NCI-H146 treated with DMSO at 0.1 percent for 48 hours (cell line): ENCODE measurements at regions not wholly inside any gene's neighbourhood (a gene's known extent, or its start where the extent isn't known, plus 50 kb on each side); places are given as distances from the start of the nearest gene placed in this dataset.
"Not testable (repeated sequence)": the region's sequence is repeated elsewhere in the genome, so short reads cannot be mapped to it uniquely, and the experiment has no call there.

Experiments
- DNase-seq: peaks from one replicate; lab custom pipeline; 2025; ENCODE audit not compliant: unreplicated experiment; lab: John Stamatoyannopoulos, UW

- DNase-seq: no peak
Measured at GRCh38 chr16:87012954-87013938, 303.9 kb downstream of the C16orf95 start.

- DNase-seq: no peak
Measured at GRCh38 chr16:87014112-87014511, 303.1 kb downstream of the C16orf95 start.

GRCh38 chr16:87015021-87015420, 302.2 kb downstream of the C16orf95 start:
- DNase-seq: no peak

GRCh38 chr16:87016046-87017035, 300.9 kb downstream of the C16orf95 start:
- no peak for DNase-seq

GRCh38 chr16:87017371-87018012, 299.7 kb downstream of the C16orf95 start:
- DNase-seq: no peak

- no peak for DNase-seq
Measured at GRCh38 chr16:87025676-87026075, 291.5 kb downstream of the C16orf95 start.

GRCh38 chr16:87027056-87027616, 290.1 kb downstream of the C16orf95 start:
- no peak for DNase-seq

GRCh38 chr16:87028481-87029320, 288.5 kb downstream of the C16orf95 start:
- DNase-seq: no peak

GRCh38 chr16:87032554-87032953, 284.6 kb downstream of the C16orf95 start:
- no peak for DNase-seq

- no peak for DNase-seq
Measured at GRCh38 chr16:87033021-87033471, 284.1 kb downstream of the C16orf95 start.

- DNase-seq: no peak
Measured at GRCh38 chr16:87033541-87034300, 283.5 kb downstream of the C16orf95 start.

GRCh38 chr16:87034317-87034716, 282.9 kb downstream of the C16orf95 start:
- no peak for DNase-seq

GRCh38 chr16:87035053-87035452, 282.1 kb downstream of the C16orf95 start:
- DNase-seq: no peak

- DNase-seq: no peak
Measured at GRCh38 chr16:87037012-87037411, 280.2 kb downstream of the C16orf95 start.

GRCh38 chr16:87038528-87038927, 278.7 kb downstream of the C16orf95 start:
- not testable (repeated sequence) for DNase-seq

GRCh38 chr16:87040169-87041117, 276.7 kb downstream of the C16orf95 start:
- no peak for DNase-seq

- DNase-seq: no peak
Measured at GRCh38 chr16:87041286-87041685, 275.9 kb downstream of the C16orf95 start.
